Upper lobe of left lung (tissue), 4 donors: ENCODE measurements at regions not wholly inside any gene's neighbourhood (a gene's known extent, or its start where the extent isn't known, plus 50 kb on each side); places are given as distances from the start of the nearest gene placed in this dataset.

Source experiments
- EP300 ChIP-seq, 4 donors: sonication (generic); formaldehyde crosslinking; IDR thresholded peaks; one replicate each; pipeline ENCODE4 v1.5.1; 2017; ENCODE audit warnings: antibody characterized with exemption in 4 of 4, control low read depth in 2 of 4
- POLR2A ChIP-seq, 4 donors: fragments of 450-650 bp; IDR thresholded peaks; one replicate each; pipeline ENCODE4 v1.5.1; 2016 to 2017; ENCODE audit warnings: antibody characterized with exemption in 4 of 4, mild to moderate bottlenecking in 2 of 4
- POLR2AphosphoS5 ChIP-seq, 2 donors: sonication (generic); formaldehyde crosslinking; IDR thresholded peaks; one replicate each; pipeline ENCODE4 v1.5.1; 2017; ENCODE audit warnings: antibody characterized with exemption in 2 of 2
- TF ChIP-seq, protein P1 (sequence below), 6 experiments: fragments of 450-650 bp in 4 of 6; fragments of 200-600 bp in 2 of 6; sonication (generic) in 2 of 6; IDR thresholded peaks; one replicate each; pipeline ENCODE4 v1.5.1; 2016 to 2019; ENCODE audit warnings: antibody characterized with exemption in 6 of 6

DNA sequence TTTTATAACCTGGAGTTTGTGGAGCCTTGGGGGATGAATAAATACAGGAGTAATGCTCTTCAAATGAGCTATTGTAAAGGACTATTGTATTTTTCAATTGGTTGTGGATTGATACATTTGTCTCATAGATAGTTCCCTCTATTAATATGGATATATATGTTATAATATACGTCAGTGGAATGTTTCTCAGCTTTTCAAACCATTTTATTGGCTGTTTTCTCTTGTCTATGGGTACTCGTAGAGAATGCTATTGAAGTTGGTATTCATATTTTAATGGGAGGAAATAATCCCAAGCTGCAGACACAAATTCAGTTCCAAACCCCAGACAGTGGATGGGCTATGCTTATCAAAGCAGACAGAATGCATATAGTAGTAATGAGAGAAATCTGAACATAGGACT is 181.8 kb upstream of the DAB2 start:
- TF ChIP-seq, protein P1, sequence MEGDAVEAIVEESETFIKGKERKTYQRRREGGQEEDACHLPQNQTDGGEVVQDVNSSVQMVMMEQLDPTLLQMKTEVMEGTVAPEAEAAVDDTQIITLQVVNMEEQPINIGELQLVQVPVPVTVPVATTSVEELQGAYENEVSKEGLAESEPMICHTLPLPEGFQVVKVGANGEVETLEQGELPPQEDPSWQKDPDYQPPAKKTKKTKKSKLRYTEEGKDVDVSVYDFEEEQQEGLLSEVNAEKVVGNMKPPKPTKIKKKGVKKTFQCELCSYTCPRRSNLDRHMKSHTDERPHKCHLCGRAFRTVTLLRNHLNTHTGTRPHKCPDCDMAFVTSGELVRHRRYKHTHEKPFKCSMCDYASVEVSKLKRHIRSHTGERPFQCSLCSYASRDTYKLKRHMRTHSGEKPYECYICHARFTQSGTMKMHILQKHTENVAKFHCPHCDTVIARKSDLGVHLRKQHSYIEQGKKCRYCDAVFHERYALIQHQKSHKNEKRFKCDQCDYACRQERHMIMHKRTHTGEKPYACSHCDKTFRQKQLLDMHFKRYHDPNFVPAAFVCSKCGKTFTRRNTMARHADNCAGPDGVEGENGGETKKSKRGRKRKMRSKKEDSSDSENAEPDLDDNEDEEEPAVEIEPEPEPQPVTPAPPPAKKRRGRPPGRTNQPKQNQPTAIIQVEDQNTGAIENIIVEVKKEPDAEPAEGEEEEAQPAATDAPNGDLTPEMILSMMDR (IDR thresholded peaks at IDR 0.05): no peak
- no peak for TF ChIP-seq POLR2A (IDR thresholded peaks at IDR 0.05)
- no peak for TF ChIP-seq POLR2AphosphoS5 (IDR thresholded peaks at IDR 0.05)
- no peak for TF ChIP-seq EP300 (IDR thresholded peaks at IDR 0.05)
